ENCODE measurements at regions not wholly inside any gene's neighbourhood (a gene's known extent, or its start where the extent isn't known, plus 50 kb on each side); places are given as distances from the start of the nearest gene placed in this dataset.

DNA sequence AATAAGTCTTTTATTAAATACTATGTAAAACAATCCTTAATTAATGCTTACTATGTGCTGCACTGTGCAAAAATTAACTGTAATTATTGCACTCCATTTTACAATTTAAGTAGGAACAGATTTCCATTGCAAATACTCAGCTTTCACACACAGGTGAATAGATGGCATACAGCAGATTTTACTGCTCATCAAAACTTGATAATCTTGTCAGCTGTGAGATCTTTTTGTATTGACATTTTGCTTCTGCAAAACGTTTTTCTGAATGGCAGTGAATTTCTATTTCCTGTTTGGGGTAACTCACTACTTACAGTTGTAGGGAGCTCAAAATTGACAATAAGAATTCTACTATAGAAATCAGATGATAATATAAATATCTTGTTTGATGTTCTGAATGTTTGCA is 220.0 kb upstream of the MAGI2 start:
- Histone ChIP-seq H3K27ac (no peak overlapping the region), H3K36me3 (no peaks in the 10 kb centered on the region), H3K9me3 (peaks cover 0 to 5% (median 0%) of the 10 kb centered on the region in 11 donors), H3K4me3 (no peak overlapping the region), H3K4me1 (no peaks in the 10 kb centered on the region), H3K27me3 (no peaks in the 10 kb centered on the region)
- DNase-seq = no peak
- 38 to 44% methylated on average over 1 of the region's 1 CpG for WGBS, 2 donors
- TF ChIP-seq, protein P1, sequence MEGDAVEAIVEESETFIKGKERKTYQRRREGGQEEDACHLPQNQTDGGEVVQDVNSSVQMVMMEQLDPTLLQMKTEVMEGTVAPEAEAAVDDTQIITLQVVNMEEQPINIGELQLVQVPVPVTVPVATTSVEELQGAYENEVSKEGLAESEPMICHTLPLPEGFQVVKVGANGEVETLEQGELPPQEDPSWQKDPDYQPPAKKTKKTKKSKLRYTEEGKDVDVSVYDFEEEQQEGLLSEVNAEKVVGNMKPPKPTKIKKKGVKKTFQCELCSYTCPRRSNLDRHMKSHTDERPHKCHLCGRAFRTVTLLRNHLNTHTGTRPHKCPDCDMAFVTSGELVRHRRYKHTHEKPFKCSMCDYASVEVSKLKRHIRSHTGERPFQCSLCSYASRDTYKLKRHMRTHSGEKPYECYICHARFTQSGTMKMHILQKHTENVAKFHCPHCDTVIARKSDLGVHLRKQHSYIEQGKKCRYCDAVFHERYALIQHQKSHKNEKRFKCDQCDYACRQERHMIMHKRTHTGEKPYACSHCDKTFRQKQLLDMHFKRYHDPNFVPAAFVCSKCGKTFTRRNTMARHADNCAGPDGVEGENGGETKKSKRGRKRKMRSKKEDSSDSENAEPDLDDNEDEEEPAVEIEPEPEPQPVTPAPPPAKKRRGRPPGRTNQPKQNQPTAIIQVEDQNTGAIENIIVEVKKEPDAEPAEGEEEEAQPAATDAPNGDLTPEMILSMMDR (IDR thresholded peaks at IDR 0.05) = no peak
- no peak for ATAC-seq
- intact Hi-C loops (cut with DNase I) = no loop called here

DNA sequence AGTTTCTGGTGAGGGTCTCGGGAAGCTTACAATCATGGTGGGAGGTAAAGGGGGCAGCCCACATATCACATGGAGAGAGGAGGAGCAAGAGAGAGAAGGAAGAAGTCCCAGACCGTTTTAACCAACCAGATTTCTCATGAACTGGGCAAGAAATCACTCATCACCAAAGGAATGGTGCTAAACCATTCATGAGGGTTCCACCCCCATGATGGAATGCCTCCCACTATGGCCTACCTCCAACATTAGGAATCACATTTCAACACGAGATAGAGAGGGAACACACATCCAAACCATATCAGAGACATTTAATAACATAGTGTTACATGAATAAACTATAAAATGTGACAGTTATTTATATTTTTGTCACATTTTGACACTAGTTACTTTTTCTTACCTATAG is 214.8 kb upstream of the MAGI2 start:
- H3K27me3 ChIP-seq = no peaks in the 10 kb centered on the region
- no peak for ATAC-seq
- no peaks in the 10 kb centered on the region for H3K36me3 ChIP-seq
- H3K4me1 ChIP-seq = peaks cover 0 to 4% (median 0%) of the 10 kb centered on the region in 9 donors
- WGBS, 2 donors = 35 to 38% methylated on average over 3 of the region's 3 CpGs
- intact Hi-C loops (cut with DNase I) = no loop called here
- H3K4me3 ChIP-seq = no peak overlapping the region
- H3K27ac ChIP-seq = no peak overlapping the region
- no peak for DNase-seq
- TF ChIP-seq, protein P1 (IDR thresholded peaks at IDR 0.05) = no peak
- peaks cover 0 to 5% (median 0%) of the 10 kb centered on the region in 11 donors for H3K9me3 ChIP-seq

DNA sequence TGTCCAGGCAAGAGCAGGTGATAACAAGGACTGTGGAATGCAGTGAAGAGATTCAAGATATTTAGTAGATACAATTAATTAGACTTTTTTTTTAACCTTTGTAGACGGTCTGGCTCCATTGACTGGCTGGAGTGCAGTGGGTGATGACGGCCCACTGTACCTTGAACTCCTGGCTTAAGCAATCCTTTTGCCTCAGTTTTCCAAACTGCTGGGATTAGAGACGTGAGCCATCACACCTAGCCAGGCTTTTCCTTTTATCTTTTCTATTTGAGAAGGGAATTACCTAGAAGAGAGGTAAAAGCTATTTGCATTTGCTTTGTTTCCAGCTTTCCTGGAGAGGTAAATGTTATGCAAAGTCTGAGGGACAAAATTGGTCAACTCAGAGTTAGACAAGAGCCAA is 213.0 kb upstream of the MAGI2 start:
- intact Hi-C loops (cut with DNase I) = no loop called here
- no peak overlapping the region for H3K4me3 ChIP-seq

DNA sequence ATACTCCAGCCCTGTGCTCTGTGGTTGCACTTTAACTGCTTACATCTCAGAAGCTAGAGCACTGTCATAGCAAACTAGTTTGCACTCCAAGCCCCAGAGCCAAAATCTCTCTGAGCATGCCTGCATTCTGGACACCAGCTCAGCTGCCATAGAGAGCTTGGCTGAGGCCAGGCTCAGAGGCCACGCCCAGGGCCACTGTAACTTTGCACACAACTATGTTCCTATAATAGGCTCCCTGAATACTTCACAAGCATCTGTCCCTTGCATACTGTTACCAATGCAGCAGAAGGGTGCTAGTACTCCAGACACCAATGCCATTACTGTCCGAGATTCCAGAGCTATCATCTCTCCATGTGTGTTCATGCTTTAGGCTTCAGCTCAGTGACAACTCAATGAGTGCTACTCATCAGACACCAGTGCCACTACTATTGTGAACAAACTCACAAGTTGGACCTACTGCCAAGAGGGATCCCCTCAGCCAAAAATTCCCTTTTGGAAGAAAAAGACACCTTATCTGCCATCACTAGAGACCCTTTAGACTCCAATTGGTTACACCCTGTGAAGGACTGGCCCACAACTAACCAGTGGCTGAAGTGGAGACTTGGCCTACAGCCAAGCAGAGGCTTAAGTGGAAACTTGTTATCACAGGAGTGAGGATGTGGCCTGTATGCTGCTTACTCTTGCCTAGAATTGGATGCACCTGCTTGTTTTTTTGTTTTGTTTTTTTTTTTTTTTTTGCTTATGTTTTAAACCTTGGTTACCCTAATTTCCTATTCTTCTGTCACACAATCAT is 211.6 kb upstream of the MAGI2 start:
- DNase-seq (peak in 1 of 2 donors; percentile 26), ATAC-seq (peak; percentile 28 to 96 (median 75))
- intact Hi-C loops (cut with DNase I) = no loop called here
- peaks cover 0 to 4% (median 0%) of the 10 kb centered on the region in 9 donors for H3K4me1 ChIP-seq
- TF ChIP-seq, protein P1 (IDR thresholded peaks at IDR 0.05) = no peak
- no peaks in the 10 kb centered on the region for H3K27me3 ChIP-seq
- H3K27ac ChIP-seq = no peak overlapping the region
- no peaks in the 10 kb centered on the region for H3K36me3 ChIP-seq
- no peak overlapping the region for H3K4me3 ChIP-seq
- 58 to 64% methylated on average over 2 of the region's 2 CpGs for WGBS, 2 donors
- H3K9me3 ChIP-seq = peaks cover 0 to 4% (median 0%) of the 10 kb centered on the region in 11 donors

More for the DNA sequence above, 213.0 kb upstream of the MAGI2 start:
- TF ChIP-seq, protein P1 (IDR thresholded peaks at IDR 0.05) = no peak
- H3K4me1 ChIP-seq = peaks cover 0 to 4% (median 0%) of the 10 kb centered on the region in 9 donors
- ATAC-seq (no peak), DNase-seq (no peak)
- H3K36me3 ChIP-seq = no peaks in the 10 kb centered on the region
- H3K27me3 ChIP-seq = no peaks in the 10 kb centered on the region
- WGBS, 2 donors = 71 to 75% methylated on average over 3 of the region's 3 CpGs
- peaks cover 0 to 5% (median 0%) of the 10 kb centered on the region in 11 donors for H3K9me3 ChIP-seq
- H3K27ac ChIP-seq = no peak overlapping the region
